ENCODE measurements at regions not wholly inside any gene's neighbourhood (a gene's known extent, or its start where the extent isn't known, plus 50 kb on each side); places are given as distances from the start of the nearest gene placed in this dataset.

- no peak for DNase-seq
- Histone ChIP-seq H3K36me3 (no peaks in the 10 kb centered on the region), H3K9me3 (peaks cover 0 to 1% (median 0%) of the 10 kb centered on the region in 11 donors), H3K27ac (no peak overlapping the region), H3K27me3 (no peaks in the 10 kb centered on the region), H3K4me1 (no peaks in the 10 kb centered on the region), H3K4me3 (no peak overlapping the region)
- no peak for ATAC-seq
- TF ChIP-seq CTCF (IDR thresholded peaks at IDR 0.05): no peak
- intact Hi-C loops (cut with DNase I): no loop called here
- 32 to 45% methylated on average over 1 of the region's 1 CpG for WGBS, 2 donors
These were observed 724.9 kb downstream of the NSUN3 start for GRCh38 chr3:94787734-94788270.

GRCh38 chr3:94794563-94794962 is 731.7 kb downstream of the NSUN3 start:
- H3K36me3 ChIP-seq: no peaks in the 10 kb centered on the region
- intact Hi-C loops (cut with DNase I): no loop called here
- H3K27ac ChIP-seq: no peak overlapping the region
- H3K9me3 ChIP-seq: peaks cover 0 to 17% (median 0%) of the 10 kb centered on the region in 11 donors
- H3K4me3 ChIP-seq: no peak overlapping the region
- H3K4me1 ChIP-seq: no peaks in the 10 kb centered on the region
- no peak for TF ChIP-seq CTCF (IDR thresholded peaks at IDR 0.05)
- H3K27me3 ChIP-seq: no peaks in the 10 kb centered on the region
- ATAC-seq (no peak), DNase-seq (no peak)

- Histone ChIP-seq H3K4me1 (no peaks in the 10 kb centered on the region), H3K9me3 (peaks cover 0 to 17% (median 0%) of the 10 kb centered on the region in 11 donors), H3K4me3 (no peak overlapping the region), H3K36me3 (no peaks in the 10 kb centered on the region), H3K27me3 (no peaks in the 10 kb centered on the region), H3K27ac (no peak overlapping the region)
- TF ChIP-seq CTCF (IDR thresholded peaks at IDR 0.05): no peak
- 81 to 90% methylated on average over 1 of the region's 1 CpG for WGBS, 2 donors
- ATAC-seq: no peak
- DNase-seq: no peak
- intact Hi-C loops (cut with DNase I): no loop called here
These were observed 736.7 kb downstream of the NSUN3 start for GRCh38 chr3:94799420-94800060.

- TF ChIP-seq CTCF (IDR thresholded peaks at IDR 0.05): no peak
- no peak for ATAC-seq
- Histone ChIP-seq H3K4me1 (no peaks in the 10 kb centered on the region), H3K27ac (no peak overlapping the region), H3K27me3 (no peaks in the 10 kb centered on the region), H3K4me3 (no peak overlapping the region), H3K36me3 (no peaks in the 10 kb centered on the region), H3K9me3 (peaks cover 0 to 4% (median 0%) of the 10 kb centered on the region in 11 donors)
- WGBS, 2 donors: 75% methylated on average over 2 of the region's 2 CpGs
- intact Hi-C loops (cut with DNase I): no loop called here
- no peak for DNase-seq
These were observed 749.0 kb downstream of the NSUN3 start for GRCh38 chr3:94811836-94812235.

Measured in heart right ventricle (tissue), 16 donors.